ENCODE measurements at regions not wholly inside any gene's neighbourhood (a gene's known extent, or its start where the extent isn't known, plus 50 kb on each side); places are given as distances from the start of the nearest gene placed in this dataset.

GRCh38 chr15:94064676-94065313 lies 166.6 kb upstream of the MCTP2 start:
- TF ChIP-seq CSDC2 (CRISPR knock-in tag; IDR thresholded peaks at IDR 0.05), result no peak
- no peak for TF ChIP-seq CREB5 (CRISPR knock-in tag; IDR thresholded peaks at IDR 0.05; ENCODE audit: low read depth)
- TF ChIP-seq POU6F1 (CRISPR knock-in tag; IDR thresholded peaks at IDR 0.05; ENCODE audit: borderline replicate concordance, low read depth), result no peak
- TF ChIP-seq ISL1 (CRISPR knock-in tag; IDR thresholded peaks at IDR 0.05), result no peak
- no peak for TF ChIP-seq ZNF70 (CRISPR knock-in tag; IDR thresholded peaks at IDR 0.05)
- no peak for TF ChIP-seq ZNF8 (CRISPR knock-in tag; IDR thresholded peaks at IDR 0.05)
- TF ChIP-seq RARB (CRISPR knock-in tag; IDR thresholded peaks at IDR 0.05), result no peak
- TF ChIP-seq OSR1 (CRISPR knock-in tag; IDR thresholded peaks at IDR 0.05), result no peak
- TF ChIP-seq TCF4 (CRISPR knock-in tag; IDR thresholded peaks at IDR 0.05; ENCODE audit: borderline replicate concordance), result no peak
- no peak for TF ChIP-seq GLIS3 (CRISPR knock-in tag; IDR thresholded peaks at IDR 0.05)
- TF ChIP-seq ARNTL (CRISPR knock-in tag; IDR thresholded peaks at IDR 0.05; ENCODE audit: borderline replicate concordance, low read depth), result no peak
- TF ChIP-seq ZFP3 (CRISPR knock-in tag; IDR thresholded peaks at IDR 0.05), result no peak
- no peak for TF ChIP-seq ZC3H10 (CRISPR knock-in tag; IDR thresholded peaks at IDR 0.05)
- no peak for TF ChIP-seq PPARA (CRISPR knock-in tag; IDR thresholded peaks at IDR 0.05; ENCODE audit: borderline replicate concordance)
- TF ChIP-seq SNAI2 (CRISPR knock-in tag; IDR thresholded peaks at IDR 0.05), result no peak
- no peak for ATAC-seq

- ATAC-seq, result no peak
- no peak for TF ChIP-seq ISL1 (CRISPR knock-in tag; IDR thresholded peaks at IDR 0.05)
Observed at GRCh38 chr15:94061041-94061440, 170.3 kb upstream of the MCTP2 start.

GRCh38 chr15:94059013-94059587 lies 172.3 kb upstream of the MCTP2 start:
- no peak for ATAC-seq
- no peak for TF ChIP-seq BACH2 (CRISPR knock-in tag; IDR thresholded peaks at IDR 0.05; ENCODE audit: borderline replicate concordance)
- TF ChIP-seq GLIS3 (CRISPR knock-in tag; IDR thresholded peaks at IDR 0.05), result no peak
- TF ChIP-seq ARNTL (CRISPR knock-in tag; IDR thresholded peaks at IDR 0.05; ENCODE audit: borderline replicate concordance, low read depth), result no peak

GRCh38 chr15:94057305-94057704 lies 174.1 kb upstream of the MCTP2 start:
- ATAC-seq, result no peak
- TF ChIP-seq PPARA (CRISPR knock-in tag; IDR thresholded peaks at IDR 0.05; ENCODE audit: borderline replicate concordance) (no peak), ZNF70 (CRISPR knock-in tag; IDR thresholded peaks at IDR 0.05) (no peak), PATZ1 (CRISPR knock-in tag; IDR thresholded peaks at IDR 0.05; ENCODE audit: borderline replicate concordance) (no peak), TCF4 (CRISPR knock-in tag; IDR thresholded peaks at IDR 0.05; ENCODE audit: borderline replicate concordance) (no peak), ZFP3 (CRISPR knock-in tag; IDR thresholded peaks at IDR 0.05) (no peak), CREB5 (CRISPR knock-in tag; IDR thresholded peaks at IDR 0.05; ENCODE audit: low read depth) (no peak), RARB (CRISPR knock-in tag; IDR thresholded peaks at IDR 0.05) (no peak), ZNF565 (CRISPR knock-in tag; conservative IDR thresholded peaks at IDR 0.05; ENCODE audit: low read depth) (no peak), ESRRG (CRISPR knock-in tag; IDR thresholded peaks at IDR 0.05) (no peak), POU6F1 (CRISPR knock-in tag; IDR thresholded peaks at IDR 0.05; ENCODE audit: borderline replicate concordance, low read depth) (no peak), CSDC2 (CRISPR knock-in tag; IDR thresholded peaks at IDR 0.05) (no peak), SNAI2 (CRISPR knock-in tag; IDR thresholded peaks at IDR 0.05) (no peak), ZNF8 (CRISPR knock-in tag; IDR thresholded peaks at IDR 0.05) (no peak), GLIS3 (CRISPR knock-in tag; IDR thresholded peaks at IDR 0.05) (no peak), ZC3H10 (CRISPR knock-in tag; IDR thresholded peaks at IDR 0.05) (no peak), ZFP30 (CRISPR knock-in tag; IDR thresholded peaks at IDR 0.05) (no peak), CSRNP3 (CRISPR knock-in tag; IDR thresholded peaks at IDR 0.05) (no peak), TSHZ2 (CRISPR knock-in tag; IDR thresholded peaks at IDR 0.05) (no peak)
